Neural progenitor cell (in vitro differentiated cells): ENCODE measurements at regions not wholly inside any gene's neighbourhood (a gene's known extent, or its start where the extent isn't known, plus 50 kb on each side); places are given as distances from the start of the nearest gene placed in this dataset.

ENCODE experiments used
- CTCF ChIP-seq: fragments of 200-600 bp; sonication (generic); IDR thresholded peaks from 2 replicates; pipeline ENCODE4 v1.5.1; 2017; ENCODE audit warnings: antibody characterized with exemption, mild to moderate bottlenecking
- EZH2 ChIP-seq: fragments of 200-600 bp; sonication (generic); IDR thresholded peaks from 2 replicates; pipeline ENCODE4 v1.6.1; 2017; ENCODE audit warnings: antibody characterized with exemption, mild to moderate bottlenecking, moderate library complexity
- EZH2phosphoT487 ChIP-seq: fragments of 200-600 bp; sonication (generic); IDR thresholded peaks from 2 replicates; pipeline ENCODE4 v1.6.1; 2017; ENCODE audit warnings: antibody characterized with exemption

- no peak for TF ChIP-seq CTCF
- no peak for TF ChIP-seq EZH2
- TF ChIP-seq EZH2phosphoT487: no peak
Observed at GRCh38 chr5:165420493-165420892, 1915.1 kb downstream of the MAT2B start.
